Spinal cord (tissue), 9 donors: ENCODE measurements at regions not wholly inside any gene's neighbourhood (a gene's known extent, or its start where the extent isn't known, plus 50 kb on each side); places are given as distances from the start of the nearest gene placed in this dataset.

Experiments
- DNase-seq, 6 donors: peaks; one replicate each; pipeline versions ENCODE4 v3.0.0 to v3.0.0-alpha.2; 2013 to 2015; ENCODE audit warnings: low spot score in 6 of 6, low read depth in 4 of 6
- H3K27ac ChIP-seq: one replicate; pipeline ENCODE4 v1.5.1; 2013; ENCODE audit warnings: low read depth, low read length, control low read depth
- H3K27me3 ChIP-seq: one replicate; pipeline ENCODE4 v1.6.1; 2013; ENCODE audit warnings: low read length; ENCODE audit not compliant: control insufficient read depth, insufficient read depth
- H3K36me3 ChIP-seq: one replicate; pipeline ENCODE4 v1.6.1; 2013; ENCODE audit warnings: low read length; ENCODE audit not compliant: control insufficient read depth, insufficient read depth
- H3K4me1 ChIP-seq: one replicate; pipeline ENCODE4 v1.6.1; 2013; ENCODE audit warnings: low read length; ENCODE audit not compliant: control insufficient read depth, insufficient read depth
- H3K4me3 ChIP-seq: one replicate; pipeline ENCODE4 v1.5.1; 2013; ENCODE audit warnings: low read depth, low read length, control low read depth
- H3K9me3 ChIP-seq: one replicate; pipeline ENCODE4 v1.6.1; 2013; ENCODE audit warnings: low read length; ENCODE audit not compliant: control insufficient read depth, insufficient read depth
- WGBS: methylation state at CpG from one replicate; pipeline ENCODE4 v1.1.5; 2013; ENCODE audit warnings: missing lambda C conversion rate; ENCODE audit not compliant: insufficient coverage; 5-methylcytosine and 5-hydroxymethylcytosine counted together
- donor health status: healthy.

DNA sequence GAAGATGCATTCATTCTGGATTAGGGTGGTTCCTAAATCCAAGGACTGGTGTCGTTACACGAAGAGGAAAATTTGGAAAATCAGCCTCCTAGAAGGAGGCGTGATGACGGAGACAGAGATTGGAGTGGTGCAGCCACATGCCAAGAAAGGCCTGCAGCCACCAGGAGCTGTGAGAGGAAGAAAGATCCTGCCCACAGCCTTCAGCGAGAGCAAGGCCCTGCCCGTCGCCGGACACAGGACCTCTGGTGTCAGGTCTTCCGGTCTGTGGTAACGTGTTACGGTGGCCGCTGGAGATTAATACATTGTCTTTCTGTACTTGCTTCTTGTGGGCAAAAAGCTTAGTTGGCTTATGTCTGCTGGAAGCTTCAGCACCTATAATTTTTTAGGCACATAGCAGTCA is 1045.8 kb downstream of the BRD1 start:
- H3K9me3 ChIP-seq, result peaks cover 2% of the 10 kb centered on the region
- 97% methylated on average over 12 of the region's 12 CpGs for WGBS
- H3K36me3 ChIP-seq, result peaks cover 5% of the 10 kb centered on the region
- no peak for DNase-seq
- H3K27ac ChIP-seq, result no peak overlapping the region
- H3K4me1 ChIP-seq, result peaks cover 13% of the 10 kb centered on the region
- no peaks in the 10 kb centered on the region for H3K27me3 ChIP-seq
- H3K4me3 ChIP-seq, result no peak overlapping the region

DNA sequence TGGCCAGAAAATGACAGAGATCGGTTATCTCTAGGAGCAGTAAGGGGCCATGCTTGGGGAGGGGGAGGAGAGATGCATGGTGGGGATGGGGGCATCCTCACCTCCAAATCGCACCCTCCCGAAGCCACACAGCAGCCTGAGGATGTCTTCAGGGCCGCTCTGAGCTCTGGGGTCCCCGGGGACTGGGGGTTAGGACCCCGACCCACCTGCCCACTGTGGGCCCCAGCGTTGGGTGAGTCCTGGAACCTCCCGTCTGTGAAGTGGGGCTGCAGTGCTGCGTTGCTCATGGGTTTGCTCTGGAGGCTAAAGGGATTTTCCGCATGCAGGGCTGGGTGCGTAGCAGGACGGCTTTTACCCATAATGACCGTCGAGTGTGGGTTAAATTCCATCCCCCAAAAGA is 1046.3 kb downstream of the BRD1 start:
- peaks cover 2% of the 10 kb centered on the region for H3K9me3 ChIP-seq
- H3K36me3 ChIP-seq, result peaks cover 5% of the 10 kb centered on the region
- no peak overlapping the region for H3K27ac ChIP-seq
- H3K4me1 ChIP-seq, result peaks cover 13% of the 10 kb centered on the region
- 98% methylated on average over 10 of the region's 14 CpGs for WGBS
- no peak for DNase-seq
- H3K4me3 ChIP-seq, result no peak overlapping the region
- H3K27me3 ChIP-seq, result no peaks in the 10 kb centered on the region

DNA sequence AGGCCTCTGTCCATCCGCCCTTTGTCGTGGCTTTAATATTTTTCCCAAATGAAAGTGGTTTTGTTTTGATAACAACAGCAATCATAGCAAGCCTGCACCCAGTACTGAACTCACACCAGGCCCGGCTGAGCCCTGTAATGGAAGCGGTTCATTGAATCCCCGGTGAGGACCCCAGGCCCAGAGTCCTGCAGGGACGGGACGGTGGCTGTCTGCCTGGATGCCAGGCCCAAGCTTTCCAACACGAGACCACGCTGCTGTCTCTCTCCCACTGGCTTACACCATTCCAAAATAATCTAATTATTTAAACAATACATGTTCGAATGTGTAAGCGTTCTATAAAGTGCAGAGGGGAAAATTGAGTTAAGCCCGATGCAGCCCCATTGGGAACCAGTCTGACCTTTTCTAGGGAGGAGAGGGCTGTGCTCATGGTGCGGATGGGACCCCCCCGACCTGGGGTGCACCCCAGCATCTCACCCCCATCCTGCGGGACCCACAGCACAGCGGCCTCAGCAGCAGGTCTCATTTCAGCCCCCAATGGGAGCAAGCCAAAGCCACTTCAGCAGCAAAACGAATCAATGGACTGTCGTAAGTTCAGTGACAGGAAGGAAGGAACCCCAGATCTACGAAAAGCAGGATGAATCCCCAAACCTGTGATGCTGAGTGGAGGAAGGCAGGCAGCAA is 1046.9 kb downstream of the BRD1 start:
- Histone ChIP-seq H3K36me3 (peaks cover 5% of the 10 kb centered on the region), H3K4me3 (no peak overlapping the region), H3K4me1 (peaks cover 13% of the 10 kb centered on the region), H3K27ac (no peak overlapping the region), H3K9me3 (peaks cover 6% of the 10 kb centered on the region), H3K27me3 (no peaks in the 10 kb centered on the region)
- WGBS, result 86% methylated on average over 9 of the region's 19 CpGs
- no peak for DNase-seq

DNA sequence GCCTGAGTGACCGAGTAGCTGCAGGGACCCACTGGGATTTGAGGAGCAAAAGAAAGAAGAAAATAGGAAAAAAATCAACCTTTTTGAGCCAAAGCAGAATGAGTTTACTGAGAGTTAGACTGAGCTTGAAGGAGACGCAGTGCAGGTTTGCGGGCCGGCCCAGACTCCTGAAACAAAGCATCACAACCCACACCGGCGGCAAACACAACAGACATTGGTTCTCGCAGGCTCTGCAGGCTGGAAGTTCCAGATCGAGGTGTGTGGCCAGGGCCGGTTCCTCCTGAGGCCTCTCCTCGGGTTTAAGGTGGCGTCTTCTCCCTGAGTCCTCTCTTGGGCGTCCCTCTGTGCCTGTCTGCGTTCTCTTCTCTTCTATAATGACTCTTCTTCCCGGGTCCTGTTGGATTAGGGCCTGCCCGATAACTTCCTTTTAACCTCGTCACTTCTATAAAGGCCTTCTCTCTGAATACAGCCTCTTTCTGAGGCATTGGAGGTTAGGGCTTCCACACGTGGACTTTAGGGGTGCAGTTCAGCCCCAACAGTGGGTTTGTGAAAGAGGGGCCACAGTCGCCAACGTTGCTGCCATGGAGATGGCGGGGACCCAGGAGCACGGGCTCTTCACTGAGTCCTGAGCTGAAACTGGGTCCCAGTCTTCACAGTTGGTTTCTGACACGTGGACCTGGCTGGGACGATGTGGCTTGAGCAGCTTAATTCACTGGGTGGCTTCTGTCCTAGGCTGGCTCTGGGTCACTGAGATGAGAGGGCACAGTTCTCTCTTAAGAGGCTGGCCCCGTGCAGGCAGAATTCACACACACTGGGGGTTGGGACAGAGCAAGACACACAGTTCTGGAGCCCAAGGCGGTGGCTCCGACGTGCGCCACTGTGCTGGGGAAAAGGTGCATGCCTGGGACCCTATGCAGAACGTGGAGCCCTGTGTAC is 1047.7 kb downstream of the BRD1 start:
- DNase-seq, result no peak
- H3K36me3 ChIP-seq, result peaks cover 5% of the 10 kb centered on the region

DNA sequence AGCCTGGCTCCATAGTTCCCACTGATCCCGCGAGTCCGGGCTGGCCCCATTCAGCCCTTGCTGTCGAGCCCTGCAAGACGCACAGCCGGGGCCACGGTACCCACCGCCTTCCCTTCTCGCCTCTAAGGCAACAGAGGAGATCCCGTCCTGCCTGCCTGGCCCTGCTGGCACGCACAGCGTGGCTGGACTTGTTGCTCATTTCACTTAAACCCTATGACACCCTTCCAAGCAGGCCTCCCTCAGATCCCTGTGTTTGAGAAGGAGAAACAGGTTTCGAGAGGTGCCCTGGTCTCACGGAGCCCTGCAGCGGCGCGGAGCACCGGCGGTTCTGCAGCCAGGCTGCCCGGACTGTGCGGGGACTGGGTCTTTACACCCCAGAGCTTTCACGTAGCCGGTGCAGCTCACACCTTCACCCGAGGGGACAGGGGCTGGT is 1048.4 kb downstream of the BRD1 start:
- no peak for DNase-seq
- WGBS, result 95% methylated on average over 21 of the region's 24 CpGs
- H3K27me3 ChIP-seq, result no peaks in the 10 kb centered on the region
- H3K36me3 ChIP-seq, result peaks cover 5% of the 10 kb centered on the region
- peaks cover 13% of the 10 kb centered on the region for H3K4me1 ChIP-seq
- H3K9me3 ChIP-seq, result peaks cover 6% of the 10 kb centered on the region
- no peak overlapping the region for H3K4me3 ChIP-seq
- H3K27ac ChIP-seq, result no peak overlapping the region

More for the DNA sequence above, 1047.7 kb downstream of the BRD1 start:
- Histone ChIP-seq H3K27me3 (no peaks in the 10 kb centered on the region), H3K27ac (no peak overlapping the region), H3K9me3 (peaks cover 6% of the 10 kb centered on the region), H3K4me1 (peaks cover 13% of the 10 kb centered on the region), H3K4me3 (no peak overlapping the region)
- 95% methylated on average over 26 of the region's 29 CpGs for WGBS

DNA sequence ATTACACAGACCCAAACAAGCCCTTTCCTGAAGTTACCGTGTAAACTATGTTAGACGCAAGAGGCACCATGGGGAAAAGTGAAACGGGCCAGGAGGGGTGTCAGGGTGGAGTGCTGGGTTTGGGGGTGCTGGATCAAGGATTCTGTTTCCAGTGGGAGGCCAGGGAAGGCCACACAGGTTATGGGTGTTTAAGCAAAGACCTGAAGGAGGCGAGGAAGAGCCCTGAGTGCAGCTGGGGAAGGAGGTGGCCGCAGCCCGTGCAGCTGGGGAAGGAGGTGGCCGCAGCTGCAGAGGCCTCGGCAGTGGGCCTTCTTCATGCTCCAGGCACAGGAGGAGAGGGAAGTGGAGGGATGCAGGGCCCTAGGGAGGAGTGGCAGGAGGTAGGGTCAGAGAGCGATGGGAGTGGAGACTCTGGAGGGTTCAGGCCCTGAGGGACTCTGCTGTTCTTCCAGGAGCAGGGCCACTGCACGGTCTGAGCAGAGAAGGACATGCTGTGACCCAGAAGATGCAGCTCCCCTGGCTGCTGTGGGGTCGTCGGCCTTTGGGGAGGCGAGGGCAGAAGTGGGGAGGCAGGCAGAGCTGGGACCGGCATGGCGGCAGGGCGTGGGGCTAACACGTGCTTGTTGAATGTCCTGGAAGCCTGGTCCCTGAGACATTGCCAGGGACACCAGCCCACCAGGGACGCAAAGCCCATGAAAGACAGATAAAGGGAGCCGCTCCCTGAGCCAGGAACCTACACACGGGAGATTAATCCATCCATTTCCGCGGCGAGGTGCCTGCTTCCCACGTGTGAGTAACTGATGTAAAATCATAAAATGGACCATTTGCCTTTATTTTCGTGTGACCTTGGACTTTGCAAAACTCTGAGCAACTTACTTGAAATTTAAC is 1049.1 kb downstream of the BRD1 start:
- 93% methylated on average over 25 of the region's 25 CpGs for WGBS
- H3K4me1 ChIP-seq, result peaks cover 13% of the 10 kb centered on the region
- peaks cover 5% of the 10 kb centered on the region for H3K36me3 ChIP-seq
- no peak overlapping the region for H3K4me3 ChIP-seq
- H3K27ac ChIP-seq, result no peak overlapping the region
- no peak for DNase-seq
- no peaks in the 10 kb centered on the region for H3K27me3 ChIP-seq
- peaks cover 6% of the 10 kb centered on the region for H3K9me3 ChIP-seq

DNA sequence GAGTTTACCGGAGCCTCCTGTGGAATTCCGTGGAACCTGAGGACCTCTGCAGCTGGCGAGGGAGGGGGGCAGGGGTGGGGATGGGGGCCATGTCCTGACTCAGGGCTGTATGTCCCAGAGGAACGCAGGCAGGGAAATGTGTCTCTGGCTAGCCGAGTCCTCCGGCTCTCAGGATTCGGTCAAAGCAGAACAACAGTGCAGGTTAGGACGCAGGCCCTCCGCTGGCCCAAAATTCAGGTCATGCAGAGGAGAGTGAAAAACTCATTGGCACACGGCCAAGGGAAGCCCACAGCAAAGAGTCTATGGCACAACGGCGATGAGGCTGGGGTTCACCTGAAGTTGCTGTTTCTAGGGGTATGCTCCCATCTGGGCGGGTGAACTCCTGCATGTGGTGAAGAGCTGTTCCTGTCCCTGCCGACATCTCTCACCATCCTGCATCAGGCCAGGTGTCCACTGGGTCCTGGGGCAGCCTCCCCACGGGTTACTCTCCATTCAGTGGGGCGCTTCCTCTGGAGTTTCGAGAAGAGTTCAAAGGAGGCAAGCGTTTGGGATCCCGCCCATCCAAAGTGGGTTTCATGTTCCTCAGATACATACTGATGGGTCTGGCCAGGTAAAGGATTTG is 1055.3 kb downstream of the BRD1 start:
- no peaks in the 10 kb centered on the region for H3K27me3 ChIP-seq
- H3K4me1 ChIP-seq, result no peaks in the 10 kb centered on the region
- H3K27ac ChIP-seq, result no peak overlapping the region
- no peak overlapping the region for H3K4me3 ChIP-seq
- DNase-seq, result no peak
- H3K36me3 ChIP-seq, result no peaks in the 10 kb centered on the region
- WGBS, result 80% methylated on average over 17 of the region's 19 CpGs
- peaks cover 7% of the 10 kb centered on the region for H3K9me3 ChIP-seq

DNA sequence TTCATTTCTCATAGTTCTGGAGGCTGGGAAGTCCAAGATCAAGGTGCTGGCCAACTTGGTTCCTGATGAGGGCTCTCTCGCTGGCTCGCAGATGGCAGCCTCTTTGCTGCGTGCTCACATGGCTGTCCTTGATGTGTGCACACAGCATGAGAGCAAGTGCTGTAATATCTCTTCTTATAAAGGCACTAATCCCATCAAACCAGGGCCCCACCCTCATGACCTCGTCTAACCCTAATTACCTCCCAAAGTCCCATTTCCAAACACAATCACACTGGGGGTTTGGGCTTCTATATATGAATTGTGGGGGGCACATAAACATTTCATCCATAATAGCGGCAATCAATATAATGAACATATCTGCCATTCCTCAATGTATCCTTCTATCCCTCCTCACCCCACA is 1062.1 kb downstream of the BRD1 start:
- H3K4me3 ChIP-seq, result no peak overlapping the region
- H3K36me3 ChIP-seq, result peaks cover 2% of the 10 kb centered on the region
- H3K4me1 ChIP-seq, result no peaks in the 10 kb centered on the region
- no peaks in the 10 kb centered on the region for H3K27me3 ChIP-seq
- DNase-seq, result no peak
- H3K27ac ChIP-seq, result no peak overlapping the region
- 90% methylated on average over 3 of the region's 5 CpGs for WGBS
- no peaks in the 10 kb centered on the region for H3K9me3 ChIP-seq

DNA sequence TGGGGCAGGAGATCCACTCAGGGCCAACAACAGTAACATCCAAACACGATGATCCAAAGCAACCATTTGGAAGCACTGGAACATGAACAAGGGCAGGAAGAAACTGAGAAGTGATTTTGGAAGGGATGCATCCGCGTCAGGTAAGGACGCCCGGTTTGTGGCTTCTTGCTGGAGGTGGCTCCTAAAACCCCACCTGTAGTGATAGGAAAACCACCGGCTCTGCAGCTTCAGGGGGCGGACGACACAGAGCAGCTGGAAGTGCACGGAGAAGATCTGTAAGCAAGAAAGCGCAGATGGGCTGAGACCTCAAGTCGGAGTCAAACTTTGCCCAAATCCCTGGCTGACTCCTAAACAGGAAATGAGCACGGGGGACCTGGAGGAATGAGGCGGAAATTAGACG is 1066.1 kb downstream of the BRD1 start:
- no peaks in the 10 kb centered on the region for H3K9me3 ChIP-seq
- WGBS, result 93% methylated on average over 13 of the region's 14 CpGs

More for the DNA sequence above, 1066.1 kb downstream of the BRD1 start:
- Histone ChIP-seq H3K36me3 (peaks cover 10% of the 10 kb centered on the region), H3K4me3 (no peak overlapping the region), H3K27me3 (no peaks in the 10 kb centered on the region), H3K27ac (no peak overlapping the region), H3K4me1 (no peaks in the 10 kb centered on the region)
- no peak for DNase-seq
